Smooth muscle cell (in vitro differentiated cells): ENCODE measurements at regions not wholly inside any gene's neighbourhood (a gene's known extent, or its start where the extent isn't known, plus 50 kb on each side); places are given as distances from the start of the nearest gene placed in this dataset.

Experiments
- DNase-seq: peaks from one replicate; lab custom pipeline; 2025; ENCODE audit not compliant: unreplicated experiment; lab: John Stamatoyannopoulos, UW
- H2AFZ ChIP-seq: fragments of 200-600 bp; sonication (generic); 2 replicates; pipeline ENCODE4 v1.6.0; 2016; ENCODE audit warnings: antibody characterized with exemption, low read depth, mild to moderate bottlenecking
- H3F3A ChIP-seq: fragments of 200-600 bp; sonication (generic); 2 replicates; pipeline ENCODE4 v1.6.0; 2017; ENCODE audit warnings: antibody characterized with exemption, low read depth
- H3K27ac ChIP-seq: fragments of 200-600 bp; sonication (generic); 2 replicates; pipeline ENCODE4 v1.5.1; 2016; ENCODE audit warnings: low read depth, mild to moderate bottlenecking
- H3K27me3 ChIP-seq: fragments of 200-600 bp; sonication (generic); 2 replicates; pipeline ENCODE4 v1.6.1; 2016; ENCODE audit warnings: low read depth, mild to moderate bottlenecking
- H3K36me3 ChIP-seq: fragments of 200-600 bp; sonication (generic); 2 replicates; pipeline ENCODE4 v1.5.1; 2016; ENCODE audit warnings: low read depth
- H3K4me1 ChIP-seq: fragments of 200-600 bp; sonication (generic); 2 replicates; pipeline ENCODE4 v1.5.1; 2016; ENCODE audit warnings: low read depth
- H3K4me2 ChIP-seq: fragments of 200-600 bp; sonication (generic); 2 replicates; pipeline ENCODE4 v1.6.0; 2016; ENCODE audit warnings: mild to moderate bottlenecking
- H3K4me3 ChIP-seq: fragments of 200-600 bp; sonication (generic); 2 replicates; pipeline ENCODE4 v1.5.1; 2016; ENCODE audit warnings: mild to moderate bottlenecking
- H3K79me2 ChIP-seq: fragments of 200-600 bp; sonication (generic); 2 replicates; pipeline ENCODE4 v1.6.0; 2016; ENCODE audit warnings: low read depth, mild to moderate bottlenecking
- H3K9ac ChIP-seq: fragments of 200-600 bp; sonication (generic); 2 replicates; pipeline ENCODE4 v1.6.0; 2016; ENCODE audit warnings: low read depth
- H3K9me3 ChIP-seq: fragments of 200-600 bp; sonication (generic); replicated peaks from 2 replicates; pipeline ENCODE4 v1.5.1; 2016; ENCODE audit warnings: low read depth
- H4K20me1 ChIP-seq: fragments of 200-600 bp; sonication (generic); 2 replicates; pipeline ENCODE4 v1.6.0; 2016; ENCODE audit warnings: low read depth
- WGBS: methylation state at CpG from one replicate; pipeline ENCODE4 v1.1.7; 2016; ENCODE audit warnings: low lambda C conversion rate; 5-methylcytosine and 5-hydroxymethylcytosine counted together
- TF ChIP-seq, protein P1 (sequence below): fragments of 200-600 bp; sonication (generic); IDR thresholded peaks from 2 replicates; pipeline ENCODE4 v1.5.1; 2017; ENCODE audit warnings: borderline replicate concordance, mild to moderate bottlenecking, antibody characterized with exemption; ENCODE audit not compliant: insufficient read depth, poor library complexity, severe bottlenecking

DNA sequence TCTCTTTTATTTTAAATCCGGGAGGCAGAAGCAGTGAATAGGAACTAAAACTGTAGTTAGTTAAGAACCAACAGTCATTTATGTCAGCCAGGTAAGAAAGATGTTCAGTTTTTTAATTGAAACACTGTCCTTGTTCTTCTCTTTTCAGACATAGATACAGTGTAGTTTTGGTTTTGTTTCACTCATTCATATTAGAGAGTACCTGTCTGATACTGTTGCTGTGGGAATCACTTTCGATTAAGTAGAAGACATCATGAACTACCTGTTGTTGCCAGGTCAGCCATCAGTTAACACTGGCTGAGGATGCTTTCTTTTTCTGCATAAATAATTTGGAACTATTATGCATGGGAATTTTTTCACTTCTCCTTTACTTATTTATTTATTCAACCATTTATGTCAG, 700.4 kb downstream of the OTOL1 start:
- Histone ChIP-seq H3K27ac (no peak overlapping the region), H3K9me3 (no peaks in the 10 kb centered on the region), H3K4me1 (no peaks in the 10 kb centered on the region), H3K36me3 (no peaks in the 10 kb centered on the region), H2AFZ (no peak overlapping the region), H4K20me1 (no peaks in the 10 kb centered on the region), H3K4me3 (no peak overlapping the region), H3K27me3 (no peaks in the 10 kb centered on the region), H3K9ac (no peak overlapping the region), H3F3A (no peaks in the 10 kb centered on the region), H3K4me2 (no peak overlapping the region), H3K79me2 (no peaks in the 10 kb centered on the region)
- TF ChIP-seq, protein P1, sequence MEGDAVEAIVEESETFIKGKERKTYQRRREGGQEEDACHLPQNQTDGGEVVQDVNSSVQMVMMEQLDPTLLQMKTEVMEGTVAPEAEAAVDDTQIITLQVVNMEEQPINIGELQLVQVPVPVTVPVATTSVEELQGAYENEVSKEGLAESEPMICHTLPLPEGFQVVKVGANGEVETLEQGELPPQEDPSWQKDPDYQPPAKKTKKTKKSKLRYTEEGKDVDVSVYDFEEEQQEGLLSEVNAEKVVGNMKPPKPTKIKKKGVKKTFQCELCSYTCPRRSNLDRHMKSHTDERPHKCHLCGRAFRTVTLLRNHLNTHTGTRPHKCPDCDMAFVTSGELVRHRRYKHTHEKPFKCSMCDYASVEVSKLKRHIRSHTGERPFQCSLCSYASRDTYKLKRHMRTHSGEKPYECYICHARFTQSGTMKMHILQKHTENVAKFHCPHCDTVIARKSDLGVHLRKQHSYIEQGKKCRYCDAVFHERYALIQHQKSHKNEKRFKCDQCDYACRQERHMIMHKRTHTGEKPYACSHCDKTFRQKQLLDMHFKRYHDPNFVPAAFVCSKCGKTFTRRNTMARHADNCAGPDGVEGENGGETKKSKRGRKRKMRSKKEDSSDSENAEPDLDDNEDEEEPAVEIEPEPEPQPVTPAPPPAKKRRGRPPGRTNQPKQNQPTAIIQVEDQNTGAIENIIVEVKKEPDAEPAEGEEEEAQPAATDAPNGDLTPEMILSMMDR = no peak
- no peak for DNase-seq
- whole genome bisulfite sequencing = 65% methylated on average over 2 of the region's 2 CpGs

DNA sequence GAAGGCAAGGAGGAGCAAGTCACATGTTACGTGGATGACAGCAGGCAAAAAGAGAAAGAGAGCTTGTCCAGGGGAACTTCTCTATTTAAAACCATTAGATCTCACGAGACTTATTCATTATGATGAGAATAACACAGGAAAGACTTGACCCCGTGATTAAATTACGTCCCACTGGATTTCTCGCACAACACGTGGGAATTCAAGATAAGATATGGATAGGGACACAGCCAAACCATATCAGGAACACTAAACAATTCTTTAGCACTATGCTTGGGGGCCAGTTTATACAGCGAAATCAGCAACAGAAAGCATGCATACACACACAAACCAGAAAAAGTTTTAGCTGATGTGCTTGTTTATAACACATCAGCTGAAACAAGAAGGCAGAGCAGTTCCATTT, 704.2 kb downstream of the OTOL1 start:
- H3K9me3 ChIP-seq = no peaks in the 10 kb centered on the region
- no peaks in the 10 kb centered on the region for H4K20me1 ChIP-seq
- no peaks in the 10 kb centered on the region for H3K27me3 ChIP-seq
- TF ChIP-seq, protein P1 = no peak
- no peak overlapping the region for H3K27ac ChIP-seq
- H3K36me3 ChIP-seq = no peaks in the 10 kb centered on the region
- no peaks in the 10 kb centered on the region for H3F3A ChIP-seq
- no peak overlapping the region for H3K9ac ChIP-seq
- H3K4me3 ChIP-seq = no peak overlapping the region
- no peaks in the 10 kb centered on the region for H3K4me1 ChIP-seq
- peak overlapping the region; percentile 14 for H2AFZ ChIP-seq
- no peaks in the 10 kb centered on the region for H3K79me2 ChIP-seq
- H3K4me2 ChIP-seq = no peak overlapping the region
- no peak for DNase-seq
- 61% methylated on average over 7 of the region's 7 CpGs for WGBS

DNA sequence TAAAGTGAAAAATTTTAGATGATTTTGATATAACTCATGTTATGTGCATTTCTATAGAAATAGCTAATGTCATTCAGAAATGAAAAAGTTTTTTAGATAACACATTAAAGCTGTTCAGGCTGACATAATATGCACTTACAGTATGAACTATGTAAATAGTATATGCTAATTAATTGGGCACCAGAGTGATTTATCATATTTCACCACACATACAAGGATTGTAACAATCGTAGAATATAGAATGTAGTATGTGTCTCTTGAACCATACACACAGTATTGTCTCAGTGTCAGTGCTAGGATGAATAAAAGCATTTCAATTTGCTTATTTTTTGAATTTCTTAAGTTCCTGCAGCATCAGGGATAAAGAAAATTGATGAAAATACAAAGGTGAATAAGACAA, 710.0 kb downstream of the OTOL1 start:
- Histone ChIP-seq H4K20me1 (no peaks in the 10 kb centered on the region), H3K36me3 (no peaks in the 10 kb centered on the region), H3K79me2 (no peaks in the 10 kb centered on the region), H3K9me3 (no peaks in the 10 kb centered on the region), H3K4me2 (no peak overlapping the region), H3F3A (no peaks in the 10 kb centered on the region), H3K27ac (no peak overlapping the region), H3K27me3 (no peaks in the 10 kb centered on the region), H3K4me3 (no peak overlapping the region), H2AFZ (no peak overlapping the region), H3K9ac (no peak overlapping the region), H3K4me1 (no peaks in the 10 kb centered on the region)
- WGBS = 89% methylated on average over 1 of the region's 1 CpG
- no peak for DNase-seq
- TF ChIP-seq, protein P1 = no peak

DNA sequence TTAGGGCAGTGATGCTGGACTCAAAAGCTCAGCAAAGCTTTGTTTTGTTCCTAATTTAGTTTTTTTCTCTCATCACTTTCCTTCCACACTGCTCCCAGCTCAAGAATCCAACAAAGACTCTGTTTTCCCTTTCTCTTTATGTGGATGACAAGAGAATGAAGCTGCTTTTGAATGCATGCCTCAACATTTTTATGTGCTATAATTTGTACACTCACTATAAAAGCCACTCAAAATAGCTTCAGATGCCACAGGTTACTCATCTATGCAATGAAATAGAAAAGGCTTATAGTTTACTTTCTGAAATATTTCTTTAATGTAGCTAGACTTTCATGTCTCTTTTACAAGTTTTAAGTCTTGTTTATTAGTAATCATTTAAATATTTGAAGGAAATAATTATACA, 714.9 kb downstream of the OTOL1 start:
- DNase-seq = no peak
- no peak overlapping the region for H3K9ac ChIP-seq
- no peaks in the 10 kb centered on the region for H3K27me3 ChIP-seq
- TF ChIP-seq, protein P1 = no peak
- no peaks in the 10 kb centered on the region for H3K4me1 ChIP-seq
- no peaks in the 10 kb centered on the region for H3K79me2 ChIP-seq
- H3F3A ChIP-seq = no peaks in the 10 kb centered on the region
- no peak overlapping the region for H3K27ac ChIP-seq
- no peaks in the 10 kb centered on the region for H3K36me3 ChIP-seq
- no peak overlapping the region for H2AFZ ChIP-seq
- H3K9me3 ChIP-seq = no peaks in the 10 kb centered on the region
- no peaks in the 10 kb centered on the region for H4K20me1 ChIP-seq
- no peak overlapping the region for H3K4me3 ChIP-seq
- H3K4me2 ChIP-seq = no peak overlapping the region
